Left kidney (tissue), 1 donor: ENCODE measurements at regions not wholly inside any gene's neighbourhood (a gene's known extent, or its start where the extent isn't known, plus 50 kb on each side); places are given as distances from the start of the nearest gene placed in this dataset.
A peak's percentile ranks its signal among the peaks of the same experiment; 100 is the strongest.
"Not testable (repeated sequence)": the region's sequence is repeated elsewhere in the genome, so short reads cannot be mapped to it uniquely, and the experiment has no call there.

Experiments used
- DNase-seq: peaks from one replicate; pipeline ENCODE4 v3.0.0-alpha.2; 2013

GRCh38 chr11:41713030-41713429, 253.6 kb upstream of the LRRC4C start:
- DNase-seq: no peak

GRCh38 chr11:41714101-41714500, 254.6 kb upstream of the LRRC4C start:
- no peak for DNase-seq

- no peak for DNase-seq
Observed at GRCh38 chr11:41716862-41717261, 257.4 kb upstream of the LRRC4C start.

- no peak for DNase-seq
Observed at GRCh38 chr11:41720761-41721160, 261.3 kb upstream of the LRRC4C start.

- DNase-seq: not testable (repeated sequence)
Observed at GRCh38 chr11:41728161-41728560, 268.7 kb upstream of the LRRC4C start.

- no peak for DNase-seq
Observed at GRCh38 chr11:41775296-41775695, 315.8 kb upstream of the LRRC4C start.

GRCh38 chr11:41779401-41779960, 320.0 kb upstream of the LRRC4C start:
- no peak for DNase-seq

GRCh38 chr11:41781441-41781840, 322.0 kb upstream of the LRRC4C start:
- no peak for DNase-seq

GRCh38 chr11:41784513-41785335, 325.3 kb upstream of the LRRC4C start:
- DNase-seq: peak; percentile 32

GRCh38 chr11:41786087-41786486, 326.6 kb upstream of the LRRC4C start:
- DNase-seq: peak; percentile 33

GRCh38 chr11:41788177-41788576, 328.7 kb upstream of the LRRC4C start:
- DNase-seq: no peak

GRCh38 chr11:41789376-41789775, 329.9 kb upstream of the LRRC4C start:
- DNase-seq: no peak

GRCh38 chr11:41795004-41795403, 335.6 kb upstream of the LRRC4C start:
- no peak for DNase-seq

- no peak for DNase-seq
Observed at GRCh38 chr11:41799754-41800153, 340.3 kb upstream of the LRRC4C start.

- no peak for DNase-seq
Observed at GRCh38 chr11:41803895-41804294, 344.4 kb upstream of the LRRC4C start.

- DNase-seq: no peak
Observed at GRCh38 chr11:41816396-41816795, 356.9 kb upstream of the LRRC4C start.

- DNase-seq: not testable (repeated sequence)
Observed at GRCh38 chr11:41824287-41824686, 364.8 kb upstream of the LRRC4C start.

GRCh38 chr11:41826085-41826484, 366.6 kb upstream of the LRRC4C start:
- DNase-seq: no peak

GRCh38 chr11:41836431-41836830, 377.0 kb upstream of the LRRC4C start:
- DNase-seq: no peak

- DNase-seq: no peak
Observed at GRCh38 chr11:41842673-41843072, 383.2 kb upstream of the LRRC4C start.

GRCh38 chr11:41845066-41845465, 385.6 kb upstream of the LRRC4C start:
- DNase-seq: no peak

GRCh38 chr11:41848349-41848748, 388.9 kb upstream of the LRRC4C start:
- DNase-seq: no peak

- DNase-seq: no peak
Observed at GRCh38 chr11:41849250-41849649, 389.8 kb upstream of the LRRC4C start.

GRCh38 chr11:41851743-41852142, 392.3 kb upstream of the LRRC4C start:
- no peak for DNase-seq
